ENCODE measurements at regions not wholly inside any gene's neighbourhood (a gene's known extent, or its start where the extent isn't known, plus 50 kb on each side); places are given as distances from the start of the nearest gene placed in this dataset.
"Not testable (repeated sequence)": the region's sequence is repeated elsewhere in the genome, so short reads cannot be mapped to it uniquely, and the experiment has no call there.

GRCh38 chr16:16960785-16961184 is 510.0 kb downstream of the XYLT1 start:
- no peak for DNase-seq

DNA sequence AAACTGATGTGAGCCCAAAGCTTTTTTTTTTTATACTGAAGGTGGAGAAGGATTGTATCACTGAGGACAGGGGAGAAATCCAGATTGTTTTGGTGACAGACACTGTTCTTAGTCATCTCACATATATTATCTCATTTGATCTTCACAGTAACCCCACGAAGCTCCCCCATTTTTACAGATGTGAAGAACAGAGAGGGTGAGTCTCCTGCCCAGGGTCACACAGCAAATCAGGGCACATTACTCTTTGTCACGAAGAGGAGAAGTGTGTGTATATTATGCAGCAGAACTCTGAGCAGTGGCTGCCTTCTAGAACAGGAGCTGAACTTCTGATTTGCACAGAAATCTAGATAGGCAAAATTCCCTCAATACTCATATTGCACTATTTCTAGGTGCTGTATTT is 504.3 kb downstream of the XYLT1 start:
- DNase-seq, result no peak

GRCh38 chr16:16971042-16971441 is 499.7 kb downstream of the XYLT1 start:
- DNase-seq, result no peak

DNA sequence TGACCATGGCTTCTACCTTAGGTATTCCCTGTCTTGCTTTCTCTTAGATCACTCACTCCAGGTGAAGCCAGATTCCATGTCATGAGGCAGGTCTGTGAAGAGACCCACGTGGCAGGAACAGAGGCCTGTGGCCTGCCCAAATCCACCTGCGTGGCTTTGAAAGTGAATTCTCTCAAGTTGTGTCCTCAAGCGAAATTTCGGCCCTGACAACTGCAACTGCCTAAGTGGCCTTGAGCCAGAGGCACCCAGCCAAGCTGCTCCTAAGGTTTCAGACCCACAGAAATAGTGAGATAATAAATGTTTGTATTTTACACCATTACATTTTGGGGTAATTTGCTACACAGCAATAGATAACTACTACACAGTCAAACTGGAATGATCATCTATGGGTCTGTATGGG is 497.9 kb downstream of the XYLT1 start:
- no peak for DNase-seq

- no peak for DNase-seq
Measured at GRCh38 chr16:16973707-16974591, 496.8 kb downstream of the XYLT1 start.

GRCh38 chr16:16982614-16983013 is 488.1 kb downstream of the XYLT1 start:
- DNase-seq, result no peak

DNA sequence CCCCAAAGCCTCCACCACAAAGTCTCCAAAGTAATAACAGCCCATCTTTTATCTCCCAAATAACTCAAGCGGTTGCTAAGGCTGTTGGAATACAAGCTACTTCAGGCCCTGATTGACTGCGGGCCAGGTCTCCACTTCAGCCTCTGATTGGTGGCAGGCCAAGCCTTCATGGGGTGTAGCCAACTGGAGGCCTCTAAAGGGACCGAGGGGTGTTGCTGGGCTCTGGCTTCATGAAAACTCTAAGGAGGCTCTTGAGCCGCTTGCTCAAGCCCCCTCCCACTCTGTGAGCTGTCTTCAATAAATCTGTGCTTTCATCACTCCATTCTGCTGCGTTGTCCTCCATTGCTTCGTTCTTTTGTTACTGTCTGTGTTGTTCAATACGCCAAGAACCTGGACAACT is 487.2 kb downstream of the XYLT1 start:
- DNase-seq, result no peak

DNA sequence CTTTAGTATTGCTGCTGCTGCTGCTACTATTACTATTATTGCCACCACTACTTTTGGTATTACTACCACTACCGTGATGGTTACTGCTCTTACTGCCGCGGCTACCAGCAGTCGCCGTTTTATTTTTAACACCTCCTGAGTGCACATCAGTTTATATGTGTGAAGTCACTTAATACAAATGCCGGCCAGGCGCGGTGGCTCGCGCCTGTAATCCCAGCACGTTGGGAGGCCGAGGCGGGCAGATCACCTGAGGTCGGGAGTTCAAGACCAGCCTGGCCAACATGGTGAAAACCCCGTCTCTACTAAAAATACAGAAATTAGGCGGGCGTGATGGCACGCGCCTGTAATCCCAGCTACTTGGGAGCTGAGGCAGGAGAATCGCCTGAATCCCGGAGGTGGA is 486.7 kb downstream of the XYLT1 start:
- DNase-seq, result not testable (repeated sequence)

DNA sequence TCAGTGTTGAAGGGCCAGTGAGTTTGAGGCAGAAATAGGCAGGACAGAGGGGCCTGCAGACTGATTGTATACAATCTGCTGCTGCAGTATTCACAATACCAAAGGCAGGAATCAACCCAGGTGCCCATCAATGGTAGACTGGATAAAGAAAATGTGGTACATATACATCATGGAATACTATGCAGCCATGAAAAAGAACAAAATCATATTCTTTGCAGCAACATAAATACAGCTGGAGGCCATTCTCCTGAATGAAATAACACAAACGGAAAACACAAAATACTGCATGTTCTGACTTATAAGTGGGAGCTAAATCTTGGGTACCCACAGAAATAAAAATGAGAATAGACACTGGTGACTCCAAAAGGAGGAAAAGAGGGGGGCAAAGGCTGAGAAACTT is 485.1 kb downstream of the XYLT1 start:
- no peak for DNase-seq

- no peak for DNase-seq
Measured at GRCh38 chr16:16988963-16989362, 481.8 kb downstream of the XYLT1 start.

GRCh38 chr16:16989368-16989767 is 481.4 kb downstream of the XYLT1 start:
- DNase-seq, result no peak

DNA sequence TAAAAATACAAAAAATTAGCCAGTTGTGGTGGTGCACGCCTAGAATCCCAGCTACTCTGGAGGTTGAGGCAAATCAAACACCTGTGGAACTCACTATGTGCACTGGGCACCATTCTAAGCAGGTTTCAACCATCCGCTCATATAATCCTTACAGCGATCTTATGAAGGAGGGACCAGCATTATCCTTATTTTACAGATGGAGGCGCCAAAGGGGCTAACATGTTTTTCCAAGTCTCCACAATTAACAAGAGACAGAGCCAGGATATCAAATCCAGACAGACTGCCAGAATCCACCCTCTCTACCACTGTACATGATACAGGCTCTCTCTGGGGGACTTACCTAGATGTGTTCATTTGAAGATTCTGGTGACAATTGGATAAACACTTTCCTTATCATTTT is 479.0 kb downstream of the XYLT1 start:
- DNase-seq, result no peak

- DNase-seq, result no peak
Measured at GRCh38 chr16:16992975-16993765, 477.6 kb downstream of the XYLT1 start.

GRCh38 chr16:16994831-16995230 is 475.9 kb downstream of the XYLT1 start:
- DNase-seq, result no peak

GRCh38 chr16:16996827-16997226 is 473.9 kb downstream of the XYLT1 start:
- no peak for DNase-seq

DNA sequence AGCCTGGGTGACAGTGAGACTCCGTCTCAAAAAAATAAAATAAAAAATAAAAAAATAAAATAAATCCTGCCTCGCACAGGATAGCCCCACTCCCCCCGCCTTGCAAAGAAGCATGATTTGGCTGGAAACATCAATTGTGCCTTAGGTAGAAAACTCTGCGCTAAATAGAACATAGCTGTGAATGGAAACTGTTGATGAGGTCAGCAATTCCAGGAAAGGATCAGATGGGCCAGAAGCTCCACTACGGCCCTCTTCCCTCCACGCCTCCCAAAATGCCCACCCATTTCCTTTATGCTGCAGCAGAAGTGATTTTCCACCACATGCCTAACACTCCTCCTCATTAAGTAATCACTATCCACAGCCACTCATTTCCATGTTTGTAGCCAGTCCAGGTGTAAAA is 473.4 kb downstream of the XYLT1 start:
- DNase-seq, result no peak

GRCh38 chr16:17001471-17001870 is 469.3 kb downstream of the XYLT1 start:
- DNase-seq, result no peak

GRCh38 chr16:17002565-17002964 is 468.2 kb downstream of the XYLT1 start:
- no peak for DNase-seq

- not testable (repeated sequence) for DNase-seq
Measured at GRCh38 chr16:17005963-17006362, 464.8 kb downstream of the XYLT1 start.

GRCh38 chr16:17011712-17012111 is 459.0 kb downstream of the XYLT1 start:
- DNase-seq, result no peak

DNA sequence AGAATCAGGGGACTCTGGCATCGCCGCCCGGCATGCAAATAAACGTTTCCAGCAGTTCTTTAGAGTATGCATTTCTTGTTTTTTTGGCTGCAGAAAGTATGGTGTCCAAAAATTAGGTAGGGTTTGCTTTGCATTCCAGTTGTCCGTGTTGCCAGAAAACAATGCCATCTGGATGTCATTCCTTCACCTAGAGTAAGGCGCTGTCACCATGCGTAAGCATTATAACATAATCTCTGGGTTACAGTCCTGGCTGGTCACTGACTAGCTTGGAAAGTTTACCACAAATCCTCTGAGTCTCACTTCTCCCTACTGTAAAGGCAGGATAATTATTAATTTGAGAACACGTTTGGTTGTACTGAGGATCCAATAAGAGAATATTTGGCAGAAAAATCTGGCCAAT is 457.7 kb downstream of the XYLT1 start:
- no peak for DNase-seq

DNA sequence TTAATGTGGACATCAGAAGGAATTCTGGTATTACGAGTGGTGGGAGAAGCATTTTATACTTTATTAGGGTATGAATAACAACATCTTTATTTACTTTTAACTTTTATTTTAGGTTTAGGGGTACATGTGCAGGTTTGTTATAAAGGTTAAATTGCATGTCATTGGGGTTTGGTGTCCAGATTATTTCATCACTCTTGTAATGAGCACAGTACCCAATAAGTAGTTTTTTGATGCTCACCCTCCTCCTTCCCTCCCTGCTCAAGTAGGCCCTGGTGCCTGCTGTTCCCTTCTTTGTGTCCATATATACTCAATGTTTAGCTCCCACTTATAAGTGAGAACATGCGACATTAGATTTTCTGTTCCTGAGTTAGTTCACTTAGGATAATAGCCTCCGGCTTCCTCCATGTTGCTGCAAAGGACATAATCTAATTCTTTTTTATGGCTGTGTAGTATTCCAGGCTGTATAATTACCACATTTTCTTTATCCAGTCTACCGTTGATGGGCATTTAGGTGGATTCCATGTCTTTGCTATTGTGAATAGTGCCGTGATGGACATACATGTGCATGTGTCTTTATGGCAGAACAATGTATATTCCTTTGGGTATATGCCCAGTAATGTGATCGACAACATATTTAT is 456.2 kb downstream of the XYLT1 start:
- no peak for DNase-seq

- no peak for DNase-seq
Measured at GRCh38 chr16:17015702-17016101, 455.1 kb downstream of the XYLT1 start.

GRCh38 chr16:17017442-17017841 is 453.3 kb downstream of the XYLT1 start:
- no peak for DNase-seq
